T-helper 17 cell (primary cell): ENCODE measurements at regions not wholly inside any gene's neighbourhood (a gene's known extent, or its start where the extent isn't known, plus 50 kb on each side); places are given as distances from the start of the nearest gene placed in this dataset.

Experiments used
- ATAC-seq: fragments of 150-1000 bp; cut with Tn5 transposase; 2 replicates; pipeline ENCODE4 v1.10.0; 2021; ENCODE audit warnings: mild to moderate bottlenecking, moderate library complexity
- DNase-seq, 3 donors: peaks; one replicate each; pipeline versions ENCODE4 v3.0.0 to v3.0.0-alpha.2; 2020 to 2021
- H3K9me3 ChIP-seq: one replicate; pipeline ENCODE4 v1.7.0; 2013; ENCODE audit warnings: low read length, mild to moderate bottlenecking; ENCODE audit not compliant: control insufficient read depth, poor library complexity, severe bottlenecking
- H3K27ac Mint-ChIP-seq: one replicate; pipeline ENCODE4 v1.8.0; 2022; ENCODE audit warnings: mild to moderate bottlenecking, moderate library complexity, mixed read lengths
- H3K27me3 Mint-ChIP-seq: one replicate; pipeline ENCODE4 v1.8.0; 2022; ENCODE audit warnings: mixed read lengths
- H3K36me3 Mint-ChIP-seq: one replicate; pipeline ENCODE4 v1.8.0; 2022; ENCODE audit warnings: low read depth, mixed read lengths
- H3K4me1 Mint-ChIP-seq: one replicate; pipeline ENCODE4 v1.8.0; 2022; ENCODE audit warnings: mild to moderate bottlenecking, mixed read lengths
- H3K4me3 Mint-ChIP-seq: one replicate; pipeline ENCODE4 v1.8.0; 2022; ENCODE audit warnings: mild to moderate bottlenecking, moderate library complexity, mixed read lengths

- DNase-seq (no peak), ATAC-seq (no peak)
- Mint-ChIP-seq H3K27me3 (no peaks in the 10 kb centered on the region), H3K36me3 (peaks cover 2% of the 10 kb centered on the region), H3K4me3 (no peak overlapping the region), H3K4me1 (peaks cover 3% of the 10 kb centered on the region), H3K27ac (no peak overlapping the region)
- no peaks in the 10 kb centered on the region for H3K9me3 ChIP-seq
Observed at GRCh38 chr14:53780051-53780555, 176.5 kb downstream of the BMP4 start.

GRCh38 chr14:53779301-53779700, 177.3 kb downstream of the BMP4 start:
- H3K36me3 Mint-ChIP-seq, result peaks cover 2% of the 10 kb centered on the region
- no peak overlapping the region for H3K27ac Mint-ChIP-seq
- H3K4me1 Mint-ChIP-seq, result peaks cover 3% of the 10 kb centered on the region
- DNase-seq (no peak), ATAC-seq (no peak)
- no peaks in the 10 kb centered on the region for H3K27me3 Mint-ChIP-seq
- no peak overlapping the region for H3K4me3 Mint-ChIP-seq
- no peaks in the 10 kb centered on the region for H3K9me3 ChIP-seq

DNA sequence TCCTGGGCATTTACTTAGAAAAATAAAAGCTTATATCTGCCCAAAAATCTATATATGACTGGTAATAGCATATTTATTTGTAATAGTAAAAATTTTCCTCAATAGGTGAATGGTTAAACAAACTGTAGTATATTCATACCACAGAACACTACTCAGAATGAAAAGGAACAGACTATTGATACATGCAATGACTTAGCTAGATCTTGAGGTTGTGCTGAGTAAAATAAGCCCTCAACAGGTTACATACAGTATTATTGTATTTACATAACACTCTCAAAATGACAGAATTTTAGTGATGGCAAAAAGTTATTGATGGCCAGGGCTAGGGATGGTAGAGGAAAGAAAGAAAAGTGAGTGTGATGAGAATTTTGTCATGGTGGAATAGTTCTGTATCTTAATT, 178.4 kb downstream of the BMP4 start:
- Mint-ChIP-seq H3K27me3 (no peaks in the 10 kb centered on the region), H3K4me1 (peaks cover 3% of the 10 kb centered on the region), H3K36me3 (peaks cover 2% of the 10 kb centered on the region), H3K4me3 (no peak overlapping the region), H3K27ac (no peak overlapping the region)
- ATAC-seq, result no peak
- DNase-seq, result no peak
- H3K9me3 ChIP-seq, result no peaks in the 10 kb centered on the region

GRCh38 chr14:53772936-53773335, 183.7 kb downstream of the BMP4 start:
- DNase-seq (no peak), ATAC-seq (no peak)

DNA sequence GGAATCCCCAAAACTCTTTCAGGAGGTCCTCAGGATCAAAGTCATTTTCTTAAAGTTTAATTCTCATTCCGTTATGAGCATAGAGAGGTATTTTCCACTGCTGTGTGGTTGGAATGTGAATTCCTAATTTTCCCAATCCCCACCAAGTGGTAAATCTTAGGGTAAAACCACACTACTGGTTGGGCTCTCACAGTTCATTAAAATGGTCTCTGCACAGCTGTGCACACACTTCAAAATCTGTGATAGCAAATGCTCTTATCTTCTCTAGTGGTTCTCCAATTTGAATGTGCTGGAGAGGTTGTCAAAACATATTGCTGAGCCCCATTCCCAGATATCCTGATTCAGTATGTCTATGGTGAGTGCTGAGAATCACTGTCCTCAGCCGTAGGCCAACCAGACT, 189.1 kb downstream of the BMP4 start:
- DNase-seq (no peak), ATAC-seq (no peak)
- no peaks in the 10 kb centered on the region for H3K36me3 Mint-ChIP-seq
- no peaks in the 10 kb centered on the region for H3K4me1 Mint-ChIP-seq
- H3K27me3 Mint-ChIP-seq, result no peaks in the 10 kb centered on the region
- H3K4me3 Mint-ChIP-seq, result no peak overlapping the region
- H3K27ac Mint-ChIP-seq, result no peak overlapping the region
- no peaks in the 10 kb centered on the region for H3K9me3 ChIP-seq

More at GRCh38 chr14:53772936-53773335, 183.7 kb downstream of the BMP4 start:
- no peaks in the 10 kb centered on the region for H3K9me3 ChIP-seq
- Mint-ChIP-seq H3K36me3 (peaks cover 2% of the 10 kb centered on the region), H3K27ac (no peak overlapping the region), H3K4me3 (no peak overlapping the region), H3K4me1 (peaks cover 3% of the 10 kb centered on the region), H3K27me3 (no peaks in the 10 kb centered on the region)

DNA sequence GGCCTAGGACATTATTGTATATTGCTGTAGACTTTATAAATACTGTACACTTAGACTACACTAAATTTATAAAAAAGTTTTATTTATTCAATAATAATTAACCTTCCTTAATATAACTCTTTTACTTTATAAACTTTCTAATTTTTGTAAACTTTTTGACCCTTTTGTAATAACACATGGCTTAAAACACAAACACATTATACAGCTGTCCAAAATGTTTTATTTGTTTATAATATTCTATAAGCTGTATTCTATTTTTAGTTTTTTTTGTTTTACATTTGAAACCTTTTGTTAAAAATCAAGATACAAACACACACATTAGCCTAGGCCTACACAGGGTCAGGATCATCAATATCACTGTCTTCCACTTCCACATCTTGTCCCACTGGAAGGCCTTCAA, 190.0 kb downstream of the BMP4 start:
- H3K9me3 ChIP-seq, result no peaks in the 10 kb centered on the region
- ATAC-seq (no peak), DNase-seq (no peak)
- Mint-ChIP-seq H3K27ac (no peak overlapping the region), H3K4me1 (no peaks in the 10 kb centered on the region), H3K27me3 (no peaks in the 10 kb centered on the region), H3K4me3 (no peak overlapping the region), H3K36me3 (no peaks in the 10 kb centered on the region)

DNA sequence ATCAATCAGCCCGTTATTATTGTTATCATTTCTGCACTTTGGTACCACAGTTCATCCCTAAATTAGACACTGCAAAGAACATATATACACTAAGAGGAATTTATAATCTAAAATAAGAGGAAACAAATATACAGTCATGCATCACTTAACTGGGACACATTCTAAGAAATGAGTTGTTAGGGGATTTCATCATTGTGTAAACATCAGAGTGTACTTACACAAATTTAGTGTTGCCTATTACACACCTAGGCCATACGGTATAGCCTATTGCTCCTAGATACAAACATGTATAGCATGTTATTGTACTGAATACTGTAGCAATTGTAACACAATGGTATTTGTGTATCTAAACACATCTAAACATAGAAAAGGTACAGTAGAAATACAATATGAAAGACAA, 190.5 kb downstream of the BMP4 start:
- ATAC-seq (no peak), DNase-seq (no peak)
- Mint-ChIP-seq H3K4me1 (no peaks in the 10 kb centered on the region), H3K36me3 (no peaks in the 10 kb centered on the region), H3K4me3 (no peak overlapping the region), H3K27ac (no peak overlapping the region), H3K27me3 (no peaks in the 10 kb centered on the region)
- no peaks in the 10 kb centered on the region for H3K9me3 ChIP-seq

GRCh38 chr14:53764846-53765245, 191.8 kb downstream of the BMP4 start:
- H3K27me3 Mint-ChIP-seq, result no peaks in the 10 kb centered on the region
- DNase-seq (no peak), ATAC-seq (no peak)
- H3K4me3 Mint-ChIP-seq, result no peak overlapping the region
- no peak overlapping the region for H3K27ac Mint-ChIP-seq
- H3K36me3 Mint-ChIP-seq, result no peaks in the 10 kb centered on the region
- H3K9me3 ChIP-seq, result no peaks in the 10 kb centered on the region
- no peaks in the 10 kb centered on the region for H3K4me1 Mint-ChIP-seq

- Mint-ChIP-seq H3K4me1 (no peaks in the 10 kb centered on the region), H3K27ac (no peak overlapping the region), H3K36me3 (no peaks in the 10 kb centered on the region), H3K4me3 (no peak overlapping the region), H3K27me3 (no peaks in the 10 kb centered on the region)
- DNase-seq (no peak), ATAC-seq (no peak)
- H3K9me3 ChIP-seq, result no peaks in the 10 kb centered on the region
Observed at GRCh38 chr14:53758141-53758540, 198.5 kb downstream of the BMP4 start.

DNA sequence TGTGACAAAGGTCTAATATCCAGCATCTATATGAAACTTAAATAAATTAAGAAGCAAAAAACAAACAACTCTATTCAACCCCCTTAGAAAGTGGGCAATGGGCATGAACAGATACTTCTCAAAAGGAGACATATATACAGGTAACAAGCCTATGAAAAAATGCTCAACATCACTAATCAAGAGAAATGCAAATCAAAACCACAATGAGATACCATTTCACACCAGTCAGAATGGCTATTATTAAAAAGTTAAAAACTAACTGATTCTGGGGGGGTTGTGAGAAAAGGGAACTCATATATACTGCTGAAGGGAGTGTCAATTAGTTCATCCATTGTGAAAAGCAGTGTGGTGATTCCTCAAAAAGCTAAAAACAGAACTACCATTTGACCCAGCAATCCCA, 198.9 kb downstream of the BMP4 start:
- Mint-ChIP-seq H3K27me3 (no peaks in the 10 kb centered on the region), H3K4me3 (no peak overlapping the region), H3K4me1 (no peaks in the 10 kb centered on the region), H3K27ac (no peak overlapping the region), H3K36me3 (no peaks in the 10 kb centered on the region)
- no peak for DNase-seq
- no peaks in the 10 kb centered on the region for H3K9me3 ChIP-seq
- no peak for ATAC-seq

- no peaks in the 10 kb centered on the region for H3K36me3 Mint-ChIP-seq
- no peak for ATAC-seq
Observed at GRCh38 chr14:53751650-53752049, 205.0 kb downstream of the BMP4 start.

DNA sequence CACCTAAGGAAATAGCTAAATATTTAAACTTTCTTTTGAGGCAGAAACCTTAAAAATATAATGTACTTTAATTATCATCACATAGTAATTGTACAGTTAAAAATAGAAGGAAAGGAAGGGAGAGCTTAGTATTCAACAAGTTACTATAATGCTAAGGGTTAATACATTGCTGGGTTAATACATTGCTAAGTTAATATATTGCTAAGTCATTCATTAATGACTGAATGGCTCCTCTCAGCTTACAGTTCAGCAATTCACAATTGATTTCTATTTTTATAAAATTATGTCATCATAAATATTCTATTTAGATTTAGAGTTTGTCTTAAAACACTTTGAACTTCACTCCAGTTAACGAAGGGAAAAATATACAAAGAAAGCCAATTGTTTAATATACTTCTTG, 207.9 kb downstream of the BMP4 start:
- Mint-ChIP-seq H3K36me3 (no peaks in the 10 kb centered on the region), H3K27me3 (no peaks in the 10 kb centered on the region), H3K27ac (no peak overlapping the region), H3K4me3 (no peak overlapping the region), H3K4me1 (no peaks in the 10 kb centered on the region)
- DNase-seq (no peak), ATAC-seq (no peak)
- H3K9me3 ChIP-seq, result no peaks in the 10 kb centered on the region

More at GRCh38 chr14:53751650-53752049, 205.0 kb downstream of the BMP4 start:
- H3K4me1 Mint-ChIP-seq, result no peaks in the 10 kb centered on the region
- no peak for DNase-seq
- no peaks in the 10 kb centered on the region for H3K9me3 ChIP-seq
- no peaks in the 10 kb centered on the region for H3K27me3 Mint-ChIP-seq
- no peak overlapping the region for H3K4me3 Mint-ChIP-seq
- no peak overlapping the region for H3K27ac Mint-ChIP-seq

DNA sequence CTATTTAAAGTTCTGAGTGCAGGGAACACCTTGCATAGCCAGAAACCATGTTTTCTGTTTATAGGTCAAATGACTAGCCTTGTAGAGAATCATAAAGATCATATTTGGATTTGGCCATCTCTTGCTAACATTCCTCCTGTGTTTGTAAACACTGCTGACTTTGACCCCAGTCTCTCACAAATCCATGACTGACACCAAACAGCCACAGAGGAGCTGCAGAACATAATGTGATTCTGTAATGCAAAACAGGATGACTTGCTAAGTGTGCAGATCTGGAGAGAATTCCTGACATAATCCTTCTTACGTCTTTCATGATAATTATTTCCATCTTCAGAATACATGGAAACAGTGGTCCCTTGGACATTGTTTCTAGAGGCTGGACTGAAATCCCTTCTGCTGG, 211.8 kb downstream of the BMP4 start:
- Mint-ChIP-seq H3K36me3 (no peaks in the 10 kb centered on the region), H3K27ac (no peak overlapping the region)
- ATAC-seq, result no peak

DNA sequence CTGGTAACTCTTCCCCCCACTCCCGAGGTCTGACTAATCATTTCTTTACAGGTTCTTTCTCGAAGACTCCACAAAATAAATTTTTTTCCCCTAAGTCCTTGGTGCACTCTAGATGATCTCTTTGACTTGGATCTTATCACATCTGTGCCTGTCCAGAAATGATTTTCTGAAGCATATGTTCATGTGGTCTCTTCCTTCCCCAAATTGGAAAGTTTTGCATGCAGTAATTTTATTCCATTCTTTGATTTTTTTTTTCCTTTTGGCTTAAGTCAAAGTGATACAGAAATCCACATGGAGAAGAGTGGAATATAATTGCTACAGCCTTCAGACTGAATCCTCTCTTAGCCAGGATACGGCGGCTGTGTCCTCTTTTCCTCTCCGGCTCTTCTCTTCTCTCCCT, 213.3 kb downstream of the BMP4 start:
- Mint-ChIP-seq H3K27me3 (no peaks in the 10 kb centered on the region), H3K36me3 (no peaks in the 10 kb centered on the region), H3K4me1 (no peaks in the 10 kb centered on the region), H3K4me3 (no peak overlapping the region), H3K27ac (no peak overlapping the region)
- no peaks in the 10 kb centered on the region for H3K9me3 ChIP-seq
- ATAC-seq (no peak), DNase-seq (no peak)

More for the DNA sequence above, 211.8 kb downstream of the BMP4 start:
- H3K4me3 Mint-ChIP-seq, result no peak overlapping the region
- H3K9me3 ChIP-seq, result no peaks in the 10 kb centered on the region
- H3K27me3 Mint-ChIP-seq, result no peaks in the 10 kb centered on the region
- DNase-seq, result no peak
- no peaks in the 10 kb centered on the region for H3K4me1 Mint-ChIP-seq
